GM23338 (cell line): ENCODE measurements at regions not wholly inside any gene's neighbourhood (a gene's known extent, or its start where the extent isn't known, plus 50 kb on each side); places are given as distances from the start of the nearest gene placed in this dataset.

ENCODE experiments used
- CREB1 ChIP-seq: fragments of 250-450 bp; sonication (Bioruptor Pico); IDR thresholded peaks from 2 replicates; pipeline ENCODE4 v1.5.0; 2020; ENCODE audit warnings: low read depth, mild to moderate bottlenecking, moderate library complexity
- CTCF ChIP-seq, 2 experiments: fragments of 200-600 bp in 1 of 2; sonication (generic) in 1 of 2; conservative IDR thresholded peaks; 2 replicates each; pipeline versions ENCODE4 v1.5.1 to v1.6.1; 2016 to 2017; ENCODE audit warnings: antibody characterized with exemption in 2 of 2, low read depth in 2 of 2, mild to moderate bottlenecking in 2 of 2, moderate library complexity in 1 of 2
- ETS1 ChIP-seq: IDR thresholded peaks from 2 replicates; pipeline ENCODE4 v1.6.1; 2016; ENCODE audit warnings: antibody characterized with exemption
- EZH2 ChIP-seq: fragments of 200-600 bp; sonication (generic); IDR thresholded peaks from one replicate; pipeline ENCODE4 v1.8.0; 2017; ENCODE audit warnings: antibody characterized with exemption, mild to moderate bottlenecking, low read depth; ENCODE audit not compliant: unreplicated experiment
- EZH2phosphoT487 ChIP-seq: fragments of 200-600 bp; sonication (generic); IDR thresholded peaks from one replicate; pipeline ENCODE4 v1.8.1; 2018; ENCODE audit warnings: antibody characterized with exemption; ENCODE audit not compliant: unreplicated experiment
- JUNB ChIP-seq: IDR thresholded peaks from one replicate; pipeline ENCODE4 v1.6.1; 2016; ENCODE audit warnings: antibody characterized with exemption; ENCODE audit not compliant: unreplicated experiment
- NANOG ChIP-seq: IDR thresholded peaks from 2 replicates; pipeline ENCODE4 v1.6.1; 2016; ENCODE audit warnings: antibody characterized with exemption, borderline replicate concordance
- POLR2AphosphoS5 ChIP-seq: IDR thresholded peaks from 2 replicates; pipeline ENCODE4 v1.6.1; 2016; ENCODE audit warnings: antibody characterized with exemption, low read depth
- REST ChIP-seq: IDR thresholded peaks from one replicate; pipeline ENCODE4 v1.6.1; 2018; ENCODE audit warnings: antibody characterized with exemption; ENCODE audit not compliant: unreplicated experiment
- ZNF114 ChIP-seq: fragments of 250-450 bp; sonication (Bioruptor Pico); IDR thresholded peaks from 2 replicates; pipeline ENCODE4 v1.5.0; 2020; ENCODE audit warnings: mild to moderate bottlenecking, moderate library complexity
- ZNF331 ChIP-seq: fragments of 250-450 bp; sonication (Bioruptor Pico); IDR thresholded peaks from 2 replicates; pipeline ENCODE4 v1.5.0; 2020; ENCODE audit warnings: low read depth, mild to moderate bottlenecking, moderate library complexity
- ZNF462 ChIP-seq: fragments of 250-450 bp; sonication (Bioruptor Pico); IDR thresholded peaks from 2 replicates; pipeline ENCODE4 v1.5.0; 2020; ENCODE audit warnings: mild to moderate bottlenecking, moderate library complexity

- TF ChIP-seq REST, result no peak
- peak; percentile 58 to 72 for TF ChIP-seq CTCF (conservative IDR thresholded peaks at IDR 0.05; ENCODE audit: low read depth in 2 of 2)
- TF ChIP-seq ZNF462 (CRISPR knock-in tag), result no peak
- no peak for TF ChIP-seq EZH2
- no peak for TF ChIP-seq ZNF331 (CRISPR knock-in tag)
- TF ChIP-seq NANOG, result no peak
- TF ChIP-seq CREB1 (CRISPR knock-in tag), result peak; percentile 84
- no peak for TF ChIP-seq JUNB
- no peak for TF ChIP-seq POLR2AphosphoS5
- TF ChIP-seq ETS1, result no peak
- TF ChIP-seq EZH2phosphoT487, result no peak
- no peak for TF ChIP-seq ZNF114
Observed at GRCh38 chr10:129274748-129275474, 192.1 kb upstream of the MGMT start.
